ENCODE measurements at regions not wholly inside any gene's neighbourhood (a gene's known extent, or its start where the extent isn't known, plus 50 kb on each side); places are given as distances from the start of the nearest gene placed in this dataset.

GRCh38 chr10:28986117-28986792, 302.6 kb upstream of the LYZL1 start (continued):
- TF ChIP-seq CREB5 (CRISPR knock-in tag; IDR thresholded peaks at IDR 0.05) (no peak), SMARCA4 (IDR thresholded peaks at IDR 0.05) (peak; percentile 56; the same call in 1 of the 2 replicates), ZNF444 (CRISPR knock-in tag; IDR thresholded peaks at IDR 0.05) (no peak), PHF21A (IDR thresholded peaks at IDR 0.05; ENCODE audit: borderline replicate concordance, low read depth) (no peak), ZNF384 (IDR thresholded peaks at IDR 0.05; ENCODE audit: low read depth, low read length) (no peak), ZNF253 (CRISPR knock-in tag; conservative IDR thresholded peaks at IDR 0.05) (no peak), FOS (IDR thresholded peaks at IDR 0.05; ENCODE audit: extremely low read depth, insufficient read length) (no peak), C11orf30 (IDR thresholded peaks at IDR 0.05; ENCODE audit: low read depth) (peak; percentile 91), ARID1B (IDR thresholded peaks at IDR 0.05) (peak; percentile 49; the same call in 1 of the 2 replicates), NR0B1 (IDR thresholded peaks at IDR 0.05; ENCODE audit: partially characterized antibody) (no peak), HMGXB4 (CRISPR knock-in tag; IDR thresholded peaks at IDR 0.05) (no peak), SMAD2 (IDR thresholded peaks at IDR 0.05; ENCODE audit: low read depth, low read length) (no peak), PML (IDR thresholded peaks at IDR 0.05; ENCODE audit: low read length) (no peak), NCOA2 (IDR thresholded peaks at IDR 0.05; ENCODE audit: partially characterized antibody in 2 of 2) (no peak), ZC3H4 (CRISPR knock-in tag; IDR thresholded peaks at IDR 0.05; ENCODE audit: borderline replicate concordance) (no peak), NCOR1 (IDR thresholded peaks at IDR 0.05) (peak; percentile 5; the same call in 1 of the 2 replicates), EHMT2 (IDR thresholded peaks at IDR 0.05) (no peak), MCM3 (IDR thresholded peaks at IDR 0.05) (no peak), CBX8 (IDR thresholded peaks at IDR 0.05; ENCODE audit: borderline replicate concordance, extremely low read depth, low read depth, low read length, poor library complexity, severe bottlenecking) (no peak), MNT (conservative IDR thresholded peaks at IDR 0.05) (no peak), PRPF4 (IDR thresholded peaks at IDR 0.05; ENCODE audit: insufficient read depth, low read depth, low read length, poor library complexity, severe bottlenecking) (no peak), MEIS2 (IDR thresholded peaks at IDR 0.05; ENCODE audit: partially characterized antibody) (peak; percentile 40), RBM14 (IDR thresholded peaks at IDR 0.05; ENCODE audit: borderline replicate concordance, insufficient read depth, low read depth, low read length) (no peak), RAD51 (IDR thresholded peaks at IDR 0.05; ENCODE audit: borderline replicate concordance, low read depth) (no peak), COPS2 (conservative IDR thresholded peaks at IDR 0.05) (no peak)
